ENCODE measurements at regions not wholly inside any gene's neighbourhood (a gene's known extent, or its start where the extent isn't known, plus 50 kb on each side); places are given as distances from the start of the nearest gene placed in this dataset.

DNA sequence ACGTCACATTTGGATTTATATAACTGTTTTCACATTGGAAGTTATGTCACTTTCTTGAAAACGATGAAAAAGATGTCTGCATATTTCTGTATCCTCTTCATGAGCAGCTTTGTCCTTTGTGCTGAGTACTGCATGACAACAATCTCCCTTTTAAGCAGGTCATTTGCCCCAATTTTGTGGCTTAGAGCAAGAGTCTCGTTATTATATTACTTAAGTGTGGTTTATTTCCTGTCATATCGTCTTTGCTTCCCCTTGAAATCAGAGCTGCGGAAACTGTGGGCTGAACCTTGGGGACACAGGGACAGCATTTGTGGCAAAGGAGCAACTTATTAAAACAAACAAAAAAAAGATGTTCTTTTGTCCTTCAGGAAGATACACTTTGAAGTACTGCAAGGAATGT is 254.0 kb upstream of the DSEL start:
- TF ChIP-seq EP300 (IDR thresholded peaks at IDR 0.05) (no peak), POLR2A (IDR thresholded peaks at IDR 0.05) (no peak)
- TF ChIP-seq, protein P1, sequence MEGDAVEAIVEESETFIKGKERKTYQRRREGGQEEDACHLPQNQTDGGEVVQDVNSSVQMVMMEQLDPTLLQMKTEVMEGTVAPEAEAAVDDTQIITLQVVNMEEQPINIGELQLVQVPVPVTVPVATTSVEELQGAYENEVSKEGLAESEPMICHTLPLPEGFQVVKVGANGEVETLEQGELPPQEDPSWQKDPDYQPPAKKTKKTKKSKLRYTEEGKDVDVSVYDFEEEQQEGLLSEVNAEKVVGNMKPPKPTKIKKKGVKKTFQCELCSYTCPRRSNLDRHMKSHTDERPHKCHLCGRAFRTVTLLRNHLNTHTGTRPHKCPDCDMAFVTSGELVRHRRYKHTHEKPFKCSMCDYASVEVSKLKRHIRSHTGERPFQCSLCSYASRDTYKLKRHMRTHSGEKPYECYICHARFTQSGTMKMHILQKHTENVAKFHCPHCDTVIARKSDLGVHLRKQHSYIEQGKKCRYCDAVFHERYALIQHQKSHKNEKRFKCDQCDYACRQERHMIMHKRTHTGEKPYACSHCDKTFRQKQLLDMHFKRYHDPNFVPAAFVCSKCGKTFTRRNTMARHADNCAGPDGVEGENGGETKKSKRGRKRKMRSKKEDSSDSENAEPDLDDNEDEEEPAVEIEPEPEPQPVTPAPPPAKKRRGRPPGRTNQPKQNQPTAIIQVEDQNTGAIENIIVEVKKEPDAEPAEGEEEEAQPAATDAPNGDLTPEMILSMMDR (IDR thresholded peaks at IDR 0.05), result no peak
